HG03520 (cell line): ENCODE measurements at regions not wholly inside any gene's neighbourhood (a gene's known extent, or its start where the extent isn't known, plus 50 kb on each side); places are given as distances from the start of the nearest gene placed in this dataset.

ENCODE experiments used
- ATAC-seq: cut with Tn5 transposase; IDR thresholded peaks from one replicate; pipeline ENCODE4 v1.9.1; 2021; ENCODE audit warnings: mild to moderate bottlenecking, moderate library complexity; ENCODE audit not compliant: unreplicated experiment

GRCh38 chr11:11081288-11081687 is 223.4 kb upstream of the ZBED5 start:
- ATAC-seq, result no peak

DNA sequence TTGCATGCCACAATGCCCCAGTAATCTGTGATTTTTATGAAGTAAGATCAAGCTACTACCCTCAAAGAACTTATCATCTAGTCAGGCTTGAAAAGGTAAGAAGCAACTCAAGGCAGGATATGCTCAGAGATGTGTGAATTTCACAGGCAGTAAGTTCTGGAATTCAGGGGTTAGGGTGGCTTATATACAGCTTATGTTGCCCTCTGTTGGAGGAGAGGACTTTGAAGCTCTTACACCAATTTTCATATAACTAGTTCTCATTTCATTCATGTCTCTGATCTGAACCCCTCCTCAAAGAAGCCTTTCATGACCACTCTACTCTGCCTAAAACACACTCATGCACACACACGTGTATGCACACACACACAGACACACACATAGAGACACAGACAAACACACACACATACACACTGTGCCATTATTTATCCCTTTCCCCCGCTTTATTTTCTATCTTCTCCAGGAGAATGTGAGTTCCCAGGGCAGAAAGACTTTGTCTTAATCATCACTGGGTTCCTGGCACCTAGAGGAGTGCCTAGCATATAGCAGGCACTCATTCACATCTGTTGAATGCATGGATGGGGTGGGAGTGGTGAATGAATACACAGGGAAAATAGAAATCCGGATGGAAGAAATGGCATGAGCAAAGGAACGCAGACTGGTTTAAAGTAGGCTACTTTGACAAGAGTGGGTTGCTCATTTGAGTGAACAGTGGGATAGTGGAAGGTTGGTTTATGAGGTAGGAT is 220.7 kb upstream of the ZBED5 start:
- ATAC-seq, result no peak

DNA sequence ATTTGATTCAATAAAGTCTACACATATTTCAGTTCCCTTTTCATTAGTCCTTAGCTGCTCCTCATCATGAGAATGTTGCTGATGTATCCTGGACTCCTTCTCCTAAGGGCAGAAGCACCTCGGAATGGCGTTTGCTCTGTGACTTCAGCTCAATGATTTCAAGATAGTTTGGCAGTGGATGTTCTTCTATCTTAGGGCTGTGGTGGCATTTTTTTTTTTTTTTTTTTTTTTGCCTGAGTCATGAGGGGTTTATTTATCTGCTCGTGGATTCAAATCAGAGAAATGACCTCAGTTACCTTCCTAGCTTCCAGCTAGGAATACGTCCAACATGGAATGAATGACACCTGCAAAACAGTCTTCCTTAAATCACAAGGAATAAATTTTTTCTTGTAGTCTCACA is 220.0 kb upstream of the ZBED5 start:
- ATAC-seq, result no peak

DNA sequence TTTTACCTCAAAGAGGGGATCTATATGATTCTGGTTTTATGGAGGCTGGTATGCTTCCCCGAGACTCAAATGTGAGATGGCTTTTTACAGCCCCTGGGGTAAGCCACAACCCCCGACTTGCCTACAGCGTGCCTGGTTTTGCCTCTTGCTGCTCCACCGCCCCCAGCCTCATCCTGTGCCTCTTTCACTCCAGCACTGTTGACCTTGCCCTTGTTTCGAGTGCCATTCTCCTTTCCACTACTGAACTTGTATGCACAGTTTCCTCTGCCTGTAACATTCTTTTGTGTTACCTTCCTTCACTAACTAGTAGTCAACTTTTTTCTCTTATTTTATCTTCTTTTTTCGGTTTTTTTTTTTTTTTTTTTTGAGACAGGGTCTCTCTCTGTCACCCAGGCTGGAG is 219.0 kb upstream of the ZBED5 start:
- no peak for ATAC-seq

- no peak for ATAC-seq
Measured at GRCh38 chr11:11076276-11076675, 218.4 kb upstream of the ZBED5 start.

GRCh38 chr11:11075515-11076171 is 217.8 kb upstream of the ZBED5 start:
- ATAC-seq, result no peak

DNA sequence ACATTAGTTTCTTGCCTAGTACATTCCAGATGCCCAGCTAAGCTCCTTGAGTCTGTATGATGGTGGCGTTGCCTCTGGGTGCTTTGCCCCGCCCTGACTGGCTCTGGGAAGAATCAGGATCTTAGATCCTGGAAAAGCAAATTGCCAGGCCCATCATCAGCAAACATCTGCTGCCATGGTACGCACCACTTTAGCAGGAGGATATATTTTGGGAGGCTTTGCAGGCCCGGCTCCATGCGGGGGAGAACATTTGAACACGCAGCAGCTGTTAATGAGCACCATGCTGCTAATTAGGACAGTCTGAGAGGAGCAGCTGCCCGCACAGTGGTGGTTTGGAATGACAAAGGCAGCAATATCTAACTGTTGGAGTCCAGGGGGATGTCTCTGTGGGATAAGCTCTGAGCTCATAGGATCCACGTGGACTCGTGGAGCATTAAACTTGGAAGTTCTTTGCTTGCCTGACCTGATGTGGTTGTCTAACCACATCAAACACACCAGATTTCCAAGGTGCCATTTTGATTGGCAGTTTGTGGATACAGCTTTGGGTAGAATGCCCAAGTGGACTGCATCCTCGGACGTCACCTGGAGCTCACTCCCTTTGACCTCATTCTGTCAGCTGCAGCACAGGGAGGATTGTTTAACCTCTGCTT is 217.0 kb upstream of the ZBED5 start:
- no peak for ATAC-seq

DNA sequence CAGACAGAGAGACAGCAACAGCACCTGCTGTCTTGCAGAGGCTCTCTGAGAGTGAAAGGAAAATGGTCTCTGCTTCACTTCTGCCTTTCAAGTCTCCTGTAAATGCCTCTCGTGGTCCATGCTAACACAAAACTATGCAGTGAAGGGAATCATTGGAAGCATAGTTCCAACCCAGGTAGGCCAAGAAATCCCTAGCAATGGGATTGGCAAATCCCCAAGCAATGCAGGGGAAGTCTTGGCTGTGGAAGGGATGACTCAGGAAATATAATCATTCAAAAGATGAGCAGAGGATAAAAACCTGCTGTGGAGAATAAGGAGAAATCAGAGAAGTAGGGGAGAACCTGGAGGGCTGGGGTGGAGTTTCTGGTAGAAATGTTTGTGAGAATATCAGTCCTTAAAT is 216.1 kb upstream of the ZBED5 start:
- no peak for ATAC-seq

GRCh38 chr11:11072067-11072466 is 214.2 kb upstream of the ZBED5 start:
- no peak for ATAC-seq

DNA sequence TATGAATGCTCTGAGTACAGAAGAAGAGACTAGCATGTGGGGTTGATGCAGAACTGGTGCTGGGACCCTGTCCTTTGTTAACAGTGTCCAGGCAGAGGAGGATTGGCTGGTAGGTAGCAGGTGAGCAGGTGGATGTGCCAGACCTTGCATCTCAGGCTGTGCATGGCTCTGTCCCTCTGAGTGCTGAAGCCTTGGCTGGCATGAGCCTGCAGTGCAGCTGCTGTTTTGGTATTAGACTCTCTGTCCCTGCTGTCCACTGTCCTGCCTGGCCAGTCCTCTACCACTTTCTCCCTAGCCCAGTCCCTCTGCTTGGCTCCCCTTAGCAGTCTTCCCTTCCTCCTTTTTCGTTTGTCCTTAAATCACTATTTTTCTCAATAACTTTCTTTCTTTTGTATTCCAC is 213.6 kb upstream of the ZBED5 start:
- no peak for ATAC-seq

DNA sequence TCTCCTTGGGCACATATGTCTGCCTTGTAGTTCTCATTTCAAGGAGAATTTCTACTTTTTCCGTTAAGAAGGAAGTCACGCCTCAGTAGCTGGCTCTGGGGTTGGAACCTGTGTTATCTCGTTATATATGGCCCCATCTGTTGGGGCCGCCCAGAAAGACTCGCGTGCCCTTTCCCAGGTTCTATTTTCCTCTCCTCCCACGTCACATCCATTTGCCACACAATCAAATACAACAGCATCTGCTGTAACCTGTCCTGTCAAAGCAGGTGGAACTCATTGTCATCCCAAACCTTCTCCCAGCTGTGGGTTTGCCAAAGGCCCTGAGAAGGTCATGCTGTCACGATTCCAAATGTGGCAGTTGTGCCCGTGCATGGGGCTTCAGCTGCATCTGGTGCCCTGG is 213.1 kb upstream of the ZBED5 start:
- no peak for ATAC-seq

DNA sequence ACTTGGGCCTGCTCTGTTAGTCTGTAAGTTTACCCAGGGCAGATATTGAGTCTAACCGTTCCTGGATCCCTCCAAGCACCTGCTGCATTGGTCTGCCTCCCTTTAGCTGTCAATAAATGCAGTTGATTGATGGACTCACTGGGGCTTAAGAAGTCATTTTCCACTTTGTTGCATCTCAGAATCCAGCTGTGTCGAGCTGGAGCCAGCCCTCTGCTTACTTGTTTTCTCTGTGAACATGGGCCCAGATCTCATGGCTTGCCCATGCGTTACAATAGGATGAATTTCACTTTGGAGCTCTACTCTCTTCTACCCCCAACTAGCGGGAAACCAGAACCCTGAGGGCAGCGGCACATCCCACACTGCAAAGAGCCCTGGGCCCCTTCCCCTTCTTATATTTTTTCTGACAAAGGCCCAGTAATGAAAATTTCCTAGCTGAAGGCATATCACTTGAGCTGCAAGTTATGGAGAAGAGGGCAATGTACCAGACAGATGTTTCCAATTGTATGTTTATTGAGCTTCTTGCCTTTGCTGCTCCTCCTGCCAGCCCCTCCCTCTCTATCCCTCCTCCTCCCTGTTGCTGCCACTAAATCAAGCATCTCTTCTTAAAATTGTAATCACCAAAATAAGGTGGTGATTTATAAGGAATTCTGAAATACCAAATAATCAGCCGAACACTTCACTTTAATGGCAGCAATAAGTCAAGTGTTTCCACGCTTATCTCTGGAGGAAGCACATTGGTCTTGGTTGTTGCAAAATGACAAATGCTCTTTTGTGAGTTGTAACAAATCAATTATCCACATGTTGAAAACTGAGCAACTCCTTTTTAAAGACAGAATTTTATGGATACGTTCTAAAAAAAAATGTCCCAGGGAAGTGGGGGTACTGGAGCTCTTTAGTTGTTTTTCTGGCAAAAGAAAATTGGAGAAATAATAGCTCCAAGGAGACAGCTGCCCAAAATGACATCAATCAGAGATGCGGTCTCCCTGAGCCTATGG is 212.3 kb upstream of the ZBED5 start:
- no peak for ATAC-seq

GRCh38 chr11:11068113-11068512 is 210.3 kb upstream of the ZBED5 start:
- ATAC-seq, result no peak

GRCh38 chr11:11065396-11065795 is 207.5 kb upstream of the ZBED5 start:
- no peak for ATAC-seq

GRCh38 chr11:11057472-11057854 is 199.6 kb upstream of the ZBED5 start:
- ATAC-seq, result no peak

DNA sequence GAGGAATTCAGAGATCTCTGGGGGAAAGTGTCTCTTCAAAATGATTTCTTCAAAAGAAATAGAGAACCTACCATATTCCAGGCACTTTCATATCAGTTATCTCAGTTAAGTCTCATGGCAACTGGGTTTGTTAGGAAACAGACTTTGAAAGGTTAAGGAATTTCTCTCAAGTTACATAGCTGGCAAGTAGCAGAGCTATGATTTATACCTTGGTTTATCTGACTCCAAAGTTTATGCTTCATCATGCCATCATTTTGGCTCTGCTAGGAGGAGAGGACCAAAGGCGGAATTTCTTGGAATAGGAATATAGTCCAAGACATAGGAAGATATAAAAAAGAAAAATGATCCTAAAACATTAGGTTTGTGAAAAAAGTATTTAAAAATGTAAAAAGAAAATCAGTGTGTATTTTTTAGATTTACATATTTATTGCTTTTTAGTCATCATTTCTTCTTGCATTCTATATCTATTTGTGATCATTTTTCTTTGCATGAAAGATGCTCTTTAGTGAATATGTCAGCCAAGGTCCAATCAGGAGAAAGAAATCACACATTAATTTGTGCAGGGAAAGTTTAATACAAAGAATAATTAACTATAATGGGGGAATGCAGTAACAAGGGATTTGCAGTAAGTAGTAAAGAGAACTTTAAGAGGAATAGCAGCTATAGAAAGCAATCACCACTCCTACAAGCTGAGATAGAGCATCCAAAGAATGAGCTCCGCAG is 199.1 kb upstream of the ZBED5 start:
- no peak for ATAC-seq

GRCh38 chr11:11056316-11056715 is 198.5 kb upstream of the ZBED5 start:
- ATAC-seq, result no peak

- no peak for ATAC-seq
Measured at GRCh38 chr11:11047851-11048610, 190.2 kb upstream of the ZBED5 start.

- no peak for ATAC-seq
Measured at GRCh38 chr11:11046781-11047180, 188.9 kb upstream of the ZBED5 start.
